B cell (primary cell): ENCODE measurements at regions not wholly inside any gene's neighbourhood (a gene's known extent, or its start where the extent isn't known, plus 50 kb on each side); places are given as distances from the start of the nearest gene placed in this dataset.

ENCODE experiments used
- ATAC-seq: fragments of 200-7000 bp; cut with Tn5 transposase; one replicate; pipeline ENCODE4 v1.10.0; 2021; ENCODE audit warnings: low read depth, mild to moderate bottlenecking, moderate number of reproducible peaks, moderate library complexity
- CTCF ChIA-PET: fragments of 350-600 bp; sonication (Branson Sonifier 250); formaldehyde crosslinking; loops from one replicate; lab custom pipeline; 2021; ENCODE audit warnings: antibody characterized with exemption, inconsistent platforms; lab: Charles Lee
- POLR2A ChIA-PET: fragments of 350-600 bp; sonication (Branson Sonifier 250); formaldehyde crosslinking; loops from one replicate; lab custom pipeline; 2021; ENCODE audit warnings: antibody characterized with exemption; lab: Charles Lee
- DNase-seq: peaks from one replicate; pipeline ENCODE4 v3.0.0; 2013
- H2AFZ ChIP-seq: 2 replicates; pipeline ENCODE4 v1.6.1; 2012; ENCODE audit warnings: mild to moderate bottlenecking, low read depth, low read length; ENCODE audit not compliant: insufficient read depth, poor library complexity, severe bottlenecking
- H3K27ac ChIP-seq, 2 donors: 1 replicate in 1 of 2; 2 replicates in 1 of 2; pipeline ENCODE4 v1.5.1; 2012 to 2013; ENCODE audit warnings: low read length in 2 of 2, mild to moderate bottlenecking in 2 of 2, moderate library complexity in 1 of 2
- H3K27me3 ChIP-seq, 4 experiments: fragments of 200-600 bp in 1 of 4; sonication (generic) in 1 of 4; replicated peaks in 1 of 4; 1 replicate in 2 of 4; 2 replicates in 2 of 4; pipeline versions ENCODE4 v1.6.1 to v1.7.0; 2013 to 2016; ENCODE audit warnings: low read length in 3 of 4, mild to moderate bottlenecking in 2 of 4, mixed read lengths in 1 of 4, moderate library complexity in 1 of 4; ENCODE audit not compliant: insufficient read depth in 4 of 4, control insufficient read depth in 3 of 4; ENCODE audit errors: control extremely low read depth in 1 of 4
- H3K36me3 ChIP-seq, 2 experiments: replicated peaks in 1 of 2; 1 replicate in 1 of 2; 2 replicates in 1 of 2; pipeline versions ENCODE4 v1.6.1 to v1.7.1; 2013; ENCODE audit warnings: low read length in 1 of 2; ENCODE audit not compliant: insufficient read depth in 2 of 2, control insufficient read depth in 1 of 2; ENCODE audit errors: control extremely low read depth in 1 of 2, extremely low read depth in 1 of 2
- H3K4me1 ChIP-seq, 2 donors: fragments of 200-600 bp in 1 of 2; sonication (generic) in 1 of 2; 1 replicate in 1 of 2; 2 replicates in 1 of 2; pipeline versions ENCODE4 v1.5.1 to v1.6.1; 2013 to 2017; ENCODE audit warnings: low read length in 2 of 2; ENCODE audit not compliant: control insufficient read depth in 2 of 2, insufficient read depth in 2 of 2
- H3K4me2 ChIP-seq: replicated peaks from 2 replicates; pipeline ENCODE3; 2012; ENCODE audit warnings: mild to moderate bottlenecking, low read depth, low read length; ENCODE audit not compliant: poor library complexity, severe bottlenecking
- H3K4me3 ChIP-seq, 5 experiments: fragments of 200-600 bp in 1 of 5; sonication (generic) in 1 of 5; 1 replicate in 3 of 5; 2 replicates in 2 of 5; pipeline versions ENCODE4 v1.5.1 to v1.7.0; 2011 to 2016; ENCODE audit warnings: low read length in 4 of 5, mild to moderate bottlenecking in 4 of 5, low read depth in 2 of 5, control low read depth in 1 of 5, moderate library complexity in 1 of 5; ENCODE audit not compliant: insufficient read depth in 1 of 5; ENCODE audit errors: control extremely low read depth in 1 of 5, extremely low read depth in 1 of 5
- H3K79me2 ChIP-seq: fragments of 200-600 bp; sonication (generic); one replicate; pipeline ENCODE4 v1.6.0; 2016; ENCODE audit warnings: low read length; ENCODE audit not compliant: control insufficient read depth, insufficient read depth
- H3K9ac ChIP-seq: fragments of 200-600 bp; sonication (generic); 2 replicates; pipeline ENCODE4 v1.6.1; 2017; ENCODE audit warnings: mild to moderate bottlenecking, low read length, moderate library complexity
- H3K9me3 ChIP-seq, 3 donors: one replicate each; pipeline versions ENCODE4 v1.6.1 to v1.7.1; 2013; ENCODE audit warnings: low read length in 2 of 3; ENCODE audit not compliant: control insufficient read depth in 2 of 3, insufficient read depth in 1 of 3; ENCODE audit errors: control extremely low read depth in 1 of 3
- H4K20me1 ChIP-seq: 2 replicates; pipeline ENCODE4 v1.6.0; 2012; ENCODE audit warnings: mild to moderate bottlenecking, low read length; ENCODE audit not compliant: insufficient read depth, control insufficient read depth, poor library complexity, severe bottlenecking
- H3K27ac Mint-ChIP-seq: one replicate; pipeline ENCODE4 v1.8.0; 2021; ENCODE audit warnings: mixed read lengths
- H3K27me3 Mint-ChIP-seq: one replicate; pipeline ENCODE4 v1.8.0; 2021; ENCODE audit warnings: mixed read lengths
- H3K4me1 Mint-ChIP-seq: one replicate; pipeline ENCODE4 v1.8.0; 2021; ENCODE audit warnings: mixed read lengths
- H3K4me3 Mint-ChIP-seq: one replicate; pipeline ENCODE4 v1.8.0; 2021; ENCODE audit warnings: mixed read lengths
- H3K9me3 Mint-ChIP-seq: one replicate; pipeline ENCODE4 v1.8.0; 2022; ENCODE audit warnings: mixed read lengths; ENCODE audit not compliant: insufficient read depth
- CTCF ChIP-seq: fragments of 200-600 bp; IDR thresholded peaks from one replicate; pipeline ENCODE4 v1.8.0; 2022; ENCODE audit warnings: antibody characterized with exemption, mild to moderate bottlenecking
- EZH2 ChIP-seq: IDR thresholded peaks from 2 replicates; pipeline ENCODE4 v1.6.1; 2012; ENCODE audit warnings: borderline replicate concordance, low read depth, mild to moderate bottlenecking, moderate library complexity, low read length; ENCODE audit not compliant: insufficient read depth, poor library complexity, severe bottlenecking
- WGBS: methylation state at CpG from one replicate; pipeline ENCODE4 v1.1.5; 2013; ENCODE audit warnings: missing lambda C conversion rate; ENCODE audit not compliant: insufficient coverage; 5-methylcytosine and 5-hydroxymethylcytosine counted together
- intact Hi-C: fragments of 100-400 bp; cut with micrococcal nuclease; formaldehyde crosslinking; loops from one replicate; pipeline ENCODE4 v1.10.0; 2022

GRCh38 chr15:70583006-70583405, 180.4 kb downstream of the UACA start:
- TF ChIP-seq EZH2 (no peak), CTCF (no peak)
- H3K79me2 ChIP-seq, result no peaks in the 10 kb centered on the region
- no peak overlapping the region for H3K9ac ChIP-seq
- POLR2A ChIA-PET, result no interaction called here
- H3K36me3 ChIP-seq, result no peaks in the 10 kb centered on the region
- Mint-ChIP-seq H3K27ac (no peak overlapping the region), H3K27me3 (peaks cover 41% of the 10 kb centered on the region), H3K4me1 (peaks cover 8% of the 10 kb centered on the region), H3K4me3 (no peak overlapping the region), H3K9me3 (no peaks in the 10 kb centered on the region)
- 93% methylated on average over 3 of the region's 4 CpGs for WGBS
- no peak for DNase-seq
- intact Hi-C loops, result loop anchor here (10.0 kb wide), 1 partner anchor 1108 kb away; no protein-coding TSS in a partner anchor
- no peak overlapping the region for H2AFZ ChIP-seq
- H3K4me2 ChIP-seq, result no peak overlapping the region
- no peak for ATAC-seq
- H3K9me3 ChIP-seq, result peaks cover 0 to 9% (median 0%) of the 10 kb centered on the region in 3 donors
- H3K27ac ChIP-seq, result no peak overlapping the region
- H3K4me3 ChIP-seq, result no peak overlapping the region
- H3K4me1 ChIP-seq, result peaks cover 0 to 8% of the 10 kb centered on the region in 2 donors
- CTCF ChIA-PET, result interaction anchor here (0.7 to 1.4 kb wide), 3 partner anchors 82 to 345 kb away, joined by 3 read pairs; no protein-coding TSS in a partner anchor
- peaks cover 0 to 49% (median 10%) of the 10 kb centered on the region in 4 experiments for H3K27me3 ChIP-seq
- no peaks in the 10 kb centered on the region for H4K20me1 ChIP-seq

DNA sequence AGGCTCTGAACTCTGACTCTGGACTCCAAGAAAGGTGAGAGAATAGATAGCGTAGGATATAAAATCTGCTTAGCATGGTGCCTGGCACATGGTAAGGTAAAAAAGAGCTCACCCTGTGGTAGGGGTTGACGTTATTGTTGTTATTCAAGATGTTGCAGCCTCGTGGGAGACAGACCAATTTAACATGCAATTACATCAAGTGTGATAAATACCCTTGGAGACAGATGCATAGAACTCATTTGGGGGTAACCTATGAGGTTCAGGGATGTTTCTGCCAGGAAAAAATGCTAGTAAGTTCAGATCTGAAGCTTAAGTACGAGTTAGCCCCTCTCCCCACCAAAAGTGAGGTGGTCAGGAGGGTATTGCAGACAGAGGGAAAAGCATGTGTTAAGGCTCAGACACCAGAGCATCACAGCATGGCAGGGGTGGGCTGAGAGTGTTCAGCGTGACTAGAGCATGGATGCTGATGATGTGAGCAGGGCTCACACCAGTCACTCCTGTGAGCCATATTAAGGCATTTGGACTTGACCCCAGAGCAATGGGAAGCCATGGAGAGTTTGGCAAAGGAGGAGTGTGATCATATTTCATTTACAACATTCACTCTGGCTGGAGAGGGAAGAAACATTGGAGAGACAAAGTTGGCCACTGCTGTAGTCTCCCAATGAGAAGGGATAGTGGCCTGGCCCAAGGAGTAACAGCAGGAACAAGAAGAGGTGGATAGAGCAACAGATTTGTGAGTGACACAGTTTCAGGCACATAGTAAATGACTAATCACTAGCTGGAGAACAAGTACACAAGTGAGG, 181.0 kb downstream of the UACA start:
- CTCF ChIA-PET, result interaction anchor here (1.4 kb wide), 1 partner anchor 345 kb away, joined by 3 read pairs; no protein-coding TSS in a partner anchor
- no peak overlapping the region for H3K27ac Mint-ChIP-seq
- Histone ChIP-seq H3K9me3 (peaks cover 0 to 9% (median 0%) of the 10 kb centered on the region in 3 donors), H4K20me1 (no peaks in the 10 kb centered on the region), H3K4me1 (peaks cover 0 to 8% of the 10 kb centered on the region in 2 donors), H3K79me2 (no peaks in the 10 kb centered on the region), H2AFZ (no peak overlapping the region), H3K27ac (no peak overlapping the region), H3K36me3 (no peaks in the 10 kb centered on the region), H3K27me3 (peaks cover 0 to 45% (median 10%) of the 10 kb centered on the region in 4 experiments), H3K4me2 (no peak overlapping the region), H3K4me3 (no peak overlapping the region), H3K9ac (no peak overlapping the region)
- no peak for ATAC-seq
- DNase-seq, result no peak
- peaks cover 8% of the 10 kb centered on the region for H3K4me1 Mint-ChIP-seq
- H3K9me3 Mint-ChIP-seq, result no peaks in the 10 kb centered on the region
- H3K4me3 Mint-ChIP-seq, result no peak overlapping the region
- TF ChIP-seq CTCF, result no peak
- TF ChIP-seq EZH2, result no peak
- POLR2A ChIA-PET, result no interaction called here
- H3K27me3 Mint-ChIP-seq, result peaks cover 36% of the 10 kb centered on the region
- intact Hi-C loops, result loop anchor here (10.0 kb wide), 1 partner anchor 1108 kb away; no protein-coding TSS in a partner anchor
- WGBS, result 92% methylated on average over 2 of the region's 5 CpGs
